B cell (primary cell): ENCODE measurements at regions not wholly inside any gene's neighbourhood (a gene's known extent, or its start where the extent isn't known, plus 50 kb on each side); places are given as distances from the start of the nearest gene placed in this dataset.

Experiments
- CTCF ChIP-seq: fragments of 200-600 bp; IDR thresholded peaks from one replicate; pipeline ENCODE4 v1.8.0; 2022; ENCODE audit warnings: antibody characterized with exemption, mild to moderate bottlenecking
- EZH2 ChIP-seq: IDR thresholded peaks from 2 replicates; pipeline ENCODE4 v1.6.1; 2012; ENCODE audit warnings: borderline replicate concordance, low read depth, mild to moderate bottlenecking, moderate library complexity, low read length; ENCODE audit not compliant: insufficient read depth, poor library complexity, severe bottlenecking

DNA sequence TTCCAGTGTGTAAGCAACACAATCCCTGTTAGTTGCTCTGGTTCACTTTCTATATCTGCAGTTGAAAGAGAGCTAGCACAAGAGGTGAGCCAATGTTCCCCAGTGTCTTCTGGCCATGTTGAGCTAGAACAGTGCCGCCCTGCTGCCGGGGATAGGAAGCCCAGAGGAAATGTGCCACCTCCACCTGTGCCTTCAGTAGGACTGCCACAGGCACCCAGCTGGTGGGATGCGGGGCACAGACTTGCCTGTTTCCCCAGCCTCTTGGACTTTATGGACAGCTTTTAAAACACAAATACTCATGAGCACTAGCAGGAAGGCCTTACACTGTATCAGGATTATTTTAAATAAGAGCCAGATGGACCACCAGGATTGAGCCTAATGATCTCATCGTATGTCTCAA is 234.5 kb upstream of the COBL start:
- TF ChIP-seq CTCF (no peak), EZH2 (no peak)
